GM19351 (cell line): ENCODE measurements at regions not wholly inside any gene's neighbourhood (a gene's known extent, or its start where the extent isn't known, plus 50 kb on each side); places are given as distances from the start of the nearest gene placed in this dataset.
A peak's percentile ranks its signal among the peaks of the same experiment; 100 is the strongest.
"Not testable (repeated sequence)": the region's sequence is repeated elsewhere in the genome, so short reads cannot be mapped to it uniquely, and the experiment has no call there.

Experiments used
- ATAC-seq: cut with Tn5 transposase; IDR thresholded peaks from one replicate; pipeline ENCODE4 v1.9.1; 2021; ENCODE audit warnings: mild to moderate bottlenecking, moderate library complexity; ENCODE audit not compliant: unreplicated experiment

DNA sequence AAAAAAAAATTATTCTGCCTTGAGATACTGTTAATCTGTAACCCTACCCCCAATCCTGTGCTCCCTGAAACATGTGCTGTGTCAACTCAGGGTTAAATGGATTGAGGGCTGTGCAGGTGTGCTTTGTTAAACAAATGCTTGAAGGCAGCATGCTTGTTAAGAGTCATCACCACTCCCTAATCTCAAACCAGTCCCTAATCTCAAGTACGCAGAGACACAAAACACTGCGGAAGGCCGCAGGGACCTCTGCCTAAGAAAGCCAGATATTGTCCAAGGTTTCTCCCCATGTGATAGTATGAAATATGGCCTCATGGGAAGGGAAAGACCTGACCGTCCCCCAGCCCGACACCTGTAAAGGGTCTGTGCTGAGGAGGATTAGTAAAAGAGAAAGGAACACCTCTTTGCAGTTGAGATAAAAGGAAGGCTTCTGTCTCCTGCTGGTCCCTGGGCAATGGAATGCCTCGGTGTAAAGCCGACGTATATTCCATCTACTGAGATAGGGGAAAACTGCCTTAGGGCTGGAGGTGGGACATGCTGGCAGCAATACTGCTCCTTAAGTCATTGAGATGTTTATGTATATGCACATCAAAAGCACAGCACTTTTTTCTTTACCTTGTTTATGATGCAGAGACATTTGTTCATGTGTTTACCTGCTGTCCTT, 402.6 kb downstream of the TBC1D32 start:
- not testable (repeated sequence) for ATAC-seq

DNA sequence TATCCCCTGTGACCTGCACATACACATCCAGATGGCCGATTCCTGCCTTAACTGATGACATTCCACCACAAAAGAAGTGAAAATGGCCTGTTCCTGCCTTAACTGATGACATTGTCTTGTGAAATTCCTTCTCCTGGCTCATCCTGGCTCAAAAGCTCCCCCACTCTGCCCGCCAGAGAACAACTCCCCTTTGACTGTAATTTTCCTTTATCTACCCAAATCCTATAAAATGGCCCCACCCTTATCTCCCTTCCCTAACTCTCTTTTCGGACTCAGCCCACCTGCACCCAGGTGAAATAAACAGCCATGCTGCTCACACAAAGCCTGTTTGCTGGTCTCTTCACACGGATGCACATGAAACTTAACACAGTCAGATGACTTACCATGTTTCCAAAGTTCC, 403.8 kb downstream of the TBC1D32 start:
- ATAC-seq = not testable (repeated sequence)

DNA sequence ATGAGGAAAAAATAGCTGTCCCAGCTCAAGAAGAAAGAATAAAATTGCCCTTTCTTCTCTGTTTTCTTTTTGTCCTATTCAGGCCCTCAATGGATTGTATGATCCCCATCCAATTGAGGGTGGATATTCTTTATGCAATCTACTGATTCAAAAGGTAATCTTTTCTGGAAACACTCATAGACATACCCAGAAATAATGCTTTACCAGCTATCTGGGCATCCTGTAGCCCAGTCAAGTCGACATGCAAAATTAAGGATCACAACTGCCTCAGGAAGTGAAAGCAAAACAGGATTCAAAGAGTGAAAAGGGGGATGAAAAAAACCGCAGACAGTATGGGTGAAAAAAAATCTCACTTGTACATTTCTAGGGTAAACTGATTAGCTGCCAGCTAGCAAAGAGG, 410.1 kb downstream of the TBC1D32 start:
- ATAC-seq = no peak

DNA sequence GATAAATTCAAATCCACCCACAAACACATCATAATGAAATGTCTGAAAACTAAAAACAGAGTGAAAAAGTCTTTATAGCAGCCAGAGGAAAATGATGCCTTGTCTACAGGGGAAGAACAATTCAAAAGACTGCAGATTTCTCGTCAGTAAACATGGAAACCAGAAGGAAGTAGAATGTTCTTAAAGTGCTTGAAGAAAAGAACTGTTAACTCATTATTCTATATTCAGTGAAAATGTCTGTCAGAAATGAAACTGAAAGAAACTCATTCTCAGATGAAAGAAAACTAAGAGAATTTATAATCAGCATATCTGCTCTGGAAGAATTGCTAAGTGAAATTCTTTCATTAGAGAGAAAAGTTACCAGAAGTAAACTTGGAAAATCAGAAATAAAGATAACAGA, 416.1 kb downstream of the TBC1D32 start:
- ATAC-seq = no peak

DNA sequence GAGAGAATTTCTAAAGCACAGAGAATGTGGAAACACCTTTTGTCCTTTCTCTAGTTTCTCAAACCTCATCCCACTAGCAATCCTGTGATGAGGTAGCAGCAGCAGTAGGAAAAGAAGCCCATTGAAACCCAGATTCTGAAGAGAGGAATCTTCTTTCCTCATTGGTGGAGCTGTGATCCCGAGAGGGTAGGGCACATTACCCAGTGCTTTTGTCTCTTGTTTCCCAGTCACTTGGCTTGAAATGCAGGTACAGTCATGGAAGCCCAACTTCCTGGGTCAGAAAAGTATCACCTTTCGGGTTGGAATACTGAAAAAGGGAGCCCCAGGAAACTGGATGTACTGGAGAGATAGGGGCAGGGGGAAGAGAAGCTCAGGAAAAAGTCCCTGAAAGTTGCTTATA, 417.4 kb downstream of the TBC1D32 start:
- no peak for ATAC-seq

DNA sequence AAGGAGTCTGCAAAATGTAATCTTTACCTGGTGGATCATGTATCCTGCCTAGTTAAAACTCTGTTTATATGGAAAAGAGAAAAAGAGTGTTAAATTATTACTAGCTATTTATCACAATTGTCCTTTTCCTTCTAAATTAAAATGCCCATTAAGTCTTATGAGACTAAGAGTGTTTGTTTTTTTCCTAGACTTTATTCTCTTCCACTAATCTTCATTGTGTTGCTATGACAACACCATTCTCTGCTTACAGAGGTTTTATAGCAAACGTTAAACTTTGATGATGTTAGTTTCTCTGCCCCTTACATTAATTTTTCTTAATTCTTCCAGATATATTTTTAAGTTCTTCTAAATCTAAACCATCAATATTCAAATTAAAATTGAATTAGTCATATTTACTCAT, 420.8 kb downstream of the TBC1D32 start:
- no peak for ATAC-seq

DNA sequence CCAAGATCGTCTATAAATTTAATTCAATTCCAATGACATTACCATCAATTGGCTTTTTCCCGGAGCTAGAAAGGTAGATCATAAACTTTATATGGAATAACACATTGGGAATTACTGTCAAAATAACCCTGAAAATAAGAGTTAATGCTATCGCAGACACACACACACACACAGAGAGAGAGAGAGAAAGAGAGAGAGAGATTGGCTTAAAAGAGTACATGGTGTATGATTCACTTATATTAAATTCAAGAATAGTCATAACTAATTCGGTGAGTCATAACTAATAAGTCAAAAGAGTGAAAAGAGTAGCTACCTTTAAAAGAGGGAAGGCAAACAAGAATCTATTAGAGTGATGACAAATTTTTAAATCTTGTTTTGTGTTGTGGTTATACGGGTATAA, 425.5 kb downstream of the TBC1D32 start:
- no peak for ATAC-seq

DNA sequence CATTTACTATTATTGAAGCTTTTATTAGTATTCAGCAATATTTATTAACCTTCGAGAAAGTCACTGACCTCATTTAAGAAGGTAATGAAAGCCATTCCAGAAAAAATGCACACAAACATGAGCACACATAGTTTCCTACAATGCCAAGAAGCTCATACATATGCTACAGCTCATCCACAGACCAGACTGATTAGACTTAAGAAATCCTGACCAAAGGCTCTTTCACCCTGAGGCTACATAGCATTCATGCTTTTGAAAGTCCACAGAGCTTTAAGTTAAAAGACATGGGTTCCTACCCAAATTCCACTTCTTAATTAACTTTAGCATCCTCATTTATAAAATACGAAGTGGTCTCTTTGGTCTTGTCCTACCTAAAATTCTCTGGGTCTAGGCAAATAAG, 430.4 kb downstream of the TBC1D32 start:
- no peak for ATAC-seq

DNA sequence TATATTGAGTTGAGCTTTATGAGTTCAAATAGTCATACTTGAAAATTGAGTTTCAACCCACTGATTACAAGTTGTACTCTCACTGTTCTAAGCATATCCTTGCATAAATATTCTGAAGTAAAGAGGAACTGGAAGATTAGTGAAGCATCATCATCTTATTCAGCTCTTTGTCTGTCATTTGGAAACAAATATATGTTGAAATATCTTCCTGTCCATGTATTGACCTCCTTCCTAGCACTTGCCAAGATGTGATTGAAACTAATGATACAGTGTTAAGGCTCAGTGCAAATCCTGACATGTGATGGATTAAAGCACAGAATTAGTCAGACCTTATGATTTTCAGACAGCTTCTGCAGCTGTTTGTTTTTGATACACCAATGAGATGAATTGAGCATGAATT, 434.3 kb downstream of the TBC1D32 start:
- ATAC-seq = no peak

DNA sequence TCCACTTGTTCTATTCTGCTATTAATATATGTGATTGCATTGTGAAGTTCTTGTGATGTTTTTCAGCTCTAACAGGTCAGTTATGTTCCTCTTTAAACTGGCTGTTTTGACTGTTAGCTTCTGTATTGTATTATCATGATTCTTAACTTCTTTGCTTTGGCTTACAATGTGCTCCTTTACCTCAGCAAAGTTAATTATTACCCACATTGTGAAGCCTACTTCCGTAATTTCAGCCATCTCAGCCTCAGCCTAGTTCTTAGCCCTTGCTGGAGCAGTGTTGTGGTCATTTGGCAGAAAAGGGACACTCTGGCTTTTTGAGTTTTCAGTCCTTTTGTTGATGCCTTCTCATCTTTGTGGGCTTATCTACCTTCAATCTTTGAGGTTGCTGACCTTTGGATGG, 440.2 kb downstream of the TBC1D32 start:
- ATAC-seq = no peak

DNA sequence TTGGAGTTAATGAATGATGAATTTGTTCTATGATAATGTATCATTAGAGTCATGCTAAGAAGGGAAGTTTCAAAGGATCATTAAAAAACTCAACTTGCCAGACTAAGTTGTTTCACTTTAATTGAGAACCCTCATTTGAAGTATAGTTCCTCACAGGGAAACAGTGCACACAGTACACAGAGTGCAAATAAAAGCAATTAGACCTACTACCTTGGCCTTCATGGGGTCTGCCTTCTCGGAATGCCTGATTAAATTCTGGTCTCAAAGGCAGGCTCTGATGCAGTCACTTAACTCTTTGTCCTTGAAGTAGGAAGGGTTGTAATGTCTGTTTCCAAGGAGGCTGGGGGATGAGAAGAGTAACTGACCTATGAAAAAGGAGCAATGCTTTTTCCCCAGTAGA, 457.3 kb downstream of the TBC1D32 start:
- ATAC-seq = no peak

DNA sequence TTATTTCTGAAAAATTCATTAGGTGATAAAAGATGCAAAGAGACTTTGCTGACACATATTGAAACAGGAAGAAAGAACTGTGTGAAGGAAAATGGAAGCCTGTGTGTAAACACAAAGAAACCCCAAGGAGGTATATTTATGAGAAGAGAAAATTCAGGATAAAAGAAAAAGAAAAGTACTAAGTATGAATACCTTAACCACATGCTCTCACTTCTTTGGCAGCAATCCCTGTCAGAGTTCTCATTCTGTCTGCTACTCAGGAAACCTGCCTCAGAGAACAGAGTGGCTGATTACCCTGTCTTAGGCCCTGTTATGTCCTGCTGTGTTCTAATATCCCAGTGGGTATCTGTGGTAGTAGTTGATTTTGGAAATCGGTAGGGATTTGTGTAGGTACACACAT, 457.9 kb downstream of the TBC1D32 start:
- ATAC-seq = peak; percentile 54

DNA sequence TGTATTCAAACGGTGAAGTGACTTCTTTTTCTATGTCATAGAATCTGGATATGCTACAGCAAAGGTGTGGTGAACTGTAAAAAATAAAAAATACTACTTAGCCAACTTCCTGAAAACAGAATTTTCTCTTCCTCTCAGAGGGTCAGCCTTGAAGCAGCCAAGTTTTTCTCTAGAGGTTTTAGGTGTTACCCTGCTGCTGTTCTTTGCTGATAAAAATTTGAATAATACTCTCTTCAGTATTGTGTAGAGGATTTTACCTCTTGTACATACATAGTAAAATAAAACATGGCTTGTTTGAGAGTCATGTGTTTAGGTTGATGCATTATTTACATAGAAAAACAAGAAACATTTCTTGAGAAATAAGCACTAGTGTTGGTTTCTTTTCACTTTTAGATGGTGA, 458.4 kb downstream of the TBC1D32 start:
- peak; percentile 43 for ATAC-seq

DNA sequence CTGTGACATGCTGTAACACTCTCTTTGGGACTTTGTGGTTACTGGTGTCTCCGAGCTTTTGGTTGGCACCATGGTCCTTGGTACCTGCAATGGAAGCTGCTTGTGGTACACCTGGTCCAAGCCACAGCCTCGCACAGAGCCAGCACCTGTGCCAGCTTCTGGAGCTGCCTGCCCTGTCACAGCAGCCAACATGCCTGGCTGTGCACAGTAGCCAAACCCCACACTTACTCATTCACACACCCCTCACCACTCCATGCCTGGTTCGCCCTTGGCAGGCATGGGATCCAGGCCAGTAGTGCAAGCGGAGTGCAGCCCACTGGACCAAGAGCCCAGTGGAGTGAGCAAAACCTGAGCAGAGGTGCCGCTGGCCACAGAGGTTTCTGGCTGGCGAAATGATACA, 459.9 kb downstream of the TBC1D32 start:
- ATAC-seq = no peak

DNA sequence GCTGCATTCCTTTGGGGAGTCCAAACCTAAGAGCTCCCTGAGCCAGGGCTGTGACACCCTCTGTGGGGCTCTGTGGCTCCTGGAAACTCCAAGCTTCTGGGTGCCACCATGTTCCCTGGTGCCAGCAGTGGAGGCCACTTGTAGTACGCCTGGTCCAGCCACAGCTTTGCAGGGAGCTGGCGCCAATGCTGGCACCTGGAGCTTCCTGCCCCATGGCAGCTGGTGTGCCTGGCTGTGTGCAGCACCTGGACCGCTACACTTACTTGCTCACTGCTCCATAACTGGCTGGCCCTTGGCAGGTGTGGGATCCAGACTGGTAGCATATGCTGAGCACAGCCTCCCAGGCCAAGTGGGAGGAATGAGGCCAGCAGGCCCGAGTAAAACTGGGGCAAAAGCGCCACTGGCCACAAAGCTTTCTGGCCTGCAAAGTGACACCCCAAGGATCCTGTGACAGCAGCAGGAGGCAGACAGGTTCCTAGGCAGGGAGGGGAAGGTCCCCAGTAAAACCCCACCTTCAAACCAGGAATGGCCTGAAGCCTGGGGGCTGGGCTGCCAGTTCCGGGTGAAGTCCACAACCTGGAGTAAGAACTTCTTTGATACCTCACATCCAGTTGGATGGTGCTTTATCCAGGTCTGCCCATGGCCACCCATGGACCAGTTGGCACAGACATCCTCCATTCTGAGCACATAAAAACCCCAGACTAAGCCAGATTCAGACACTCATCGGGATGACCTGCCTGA, 461.0 kb downstream of the TBC1D32 start:
- ATAC-seq = no peak

DNA sequence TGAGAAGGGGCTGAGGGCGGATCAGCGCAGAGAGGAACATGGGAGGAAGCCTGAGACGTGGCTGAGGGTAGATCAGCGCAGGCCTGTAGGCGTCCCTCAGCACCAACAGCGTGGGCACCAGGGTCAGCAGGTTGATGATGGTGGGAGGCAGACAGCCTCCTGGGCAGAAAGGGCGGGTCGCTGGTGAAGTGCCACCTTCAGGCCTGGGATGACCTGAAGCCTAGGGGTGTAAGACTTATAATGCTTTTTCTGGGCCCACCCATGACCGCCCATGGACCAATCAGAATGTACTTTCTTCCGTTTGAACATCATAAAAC, 462.1 kb downstream of the TBC1D32 start:
- ATAC-seq = no peak

DNA sequence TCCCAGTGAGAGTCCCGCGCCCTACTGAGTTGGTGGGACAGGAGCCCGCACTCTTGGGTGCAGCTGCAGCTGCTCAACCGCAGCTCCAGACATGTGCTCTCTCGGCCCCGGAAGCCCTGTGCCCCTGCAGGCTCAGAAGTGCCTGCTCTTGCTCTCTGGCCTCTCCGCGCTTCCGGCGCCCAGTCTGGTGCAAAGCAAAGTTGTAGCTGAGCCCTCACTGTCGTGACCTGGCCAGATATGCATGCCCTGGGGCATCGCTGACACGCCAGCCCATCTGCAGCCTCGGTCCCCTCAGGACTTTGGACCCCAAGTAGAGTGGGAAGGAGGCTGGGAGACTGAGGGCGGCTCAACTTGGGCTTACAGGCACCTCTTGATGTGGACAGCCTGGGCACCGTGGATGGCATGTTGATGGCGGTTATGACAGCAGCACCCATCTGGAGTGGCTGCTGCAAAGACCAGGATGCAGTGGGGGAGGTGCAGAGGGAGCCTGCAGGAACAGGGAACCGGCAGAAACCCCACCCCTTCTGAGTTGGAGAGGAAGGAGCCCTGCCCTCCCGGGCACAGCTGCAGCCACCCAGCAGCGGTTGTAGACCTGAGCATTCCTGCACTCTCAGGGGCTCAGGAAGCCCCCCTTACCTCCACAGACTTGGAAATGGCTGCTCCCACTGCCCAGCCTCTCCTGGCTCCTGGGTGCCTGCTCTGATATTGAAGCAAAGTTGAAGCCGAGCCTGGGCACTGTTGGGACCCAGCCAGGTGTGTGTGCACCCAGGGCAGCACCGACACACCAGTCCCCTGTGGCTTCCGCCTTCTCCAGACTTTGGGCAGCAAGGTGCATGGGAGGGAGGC, 462.6 kb downstream of the TBC1D32 start:
- no peak for ATAC-seq

DNA sequence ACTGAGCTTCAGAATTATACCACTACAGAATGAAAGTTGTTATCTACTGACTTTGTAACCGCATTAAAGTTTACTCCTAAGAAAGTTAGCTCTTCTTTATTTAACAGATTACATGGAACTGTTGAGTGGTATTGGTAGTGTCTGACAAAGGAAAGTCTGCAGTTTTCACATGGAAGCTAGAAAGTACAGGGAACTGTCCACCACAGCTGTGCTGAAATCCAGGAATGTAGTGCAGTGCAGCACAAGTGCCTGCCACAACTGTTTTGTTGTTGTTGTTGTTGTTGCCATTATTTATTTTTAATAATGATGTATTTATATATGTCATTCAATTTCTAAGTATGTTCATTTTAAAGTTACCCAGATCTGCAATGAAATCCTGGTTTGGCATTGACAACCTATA, 464.9 kb downstream of the TBC1D32 start:
- no peak for ATAC-seq

DNA sequence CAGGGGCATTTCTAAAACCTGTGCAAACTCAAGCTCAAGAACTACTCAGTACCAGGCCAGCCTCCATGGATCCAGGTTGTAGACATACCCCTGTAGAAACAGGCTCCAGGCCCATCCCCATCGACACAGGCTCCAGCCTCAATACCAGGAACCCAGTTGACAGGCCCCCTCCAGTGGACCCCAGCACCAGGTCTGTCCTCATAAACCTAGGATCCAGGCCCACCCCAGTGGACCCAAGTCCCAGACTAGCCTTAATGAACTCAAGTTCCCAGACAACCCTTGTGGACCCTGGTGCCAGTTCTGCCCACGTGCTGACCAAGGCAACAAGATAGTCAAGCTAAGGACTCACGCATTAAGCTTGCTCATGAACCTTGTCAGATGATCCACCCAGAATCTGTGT, 476.9 kb downstream of the TBC1D32 start:
- ATAC-seq = no peak

DNA sequence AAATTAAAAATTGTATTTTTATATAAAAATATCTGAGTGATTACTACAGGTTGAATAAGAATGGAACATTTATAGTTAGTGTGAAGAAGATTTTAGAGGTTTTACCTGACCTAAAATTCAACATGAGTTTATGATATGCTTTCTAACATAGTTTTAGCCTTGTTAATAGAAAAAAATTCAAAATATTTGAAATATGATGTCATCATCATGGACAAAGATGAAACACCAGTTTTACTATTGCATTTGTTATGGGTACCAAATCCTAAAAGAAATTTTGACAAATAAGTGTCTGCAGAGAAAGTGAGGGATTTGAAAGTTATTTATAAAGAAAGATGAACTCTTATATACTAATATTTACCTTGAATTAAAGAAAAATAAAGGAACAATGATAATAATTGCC, 479.7 kb downstream of the TBC1D32 start:
- ATAC-seq = no peak

DNA sequence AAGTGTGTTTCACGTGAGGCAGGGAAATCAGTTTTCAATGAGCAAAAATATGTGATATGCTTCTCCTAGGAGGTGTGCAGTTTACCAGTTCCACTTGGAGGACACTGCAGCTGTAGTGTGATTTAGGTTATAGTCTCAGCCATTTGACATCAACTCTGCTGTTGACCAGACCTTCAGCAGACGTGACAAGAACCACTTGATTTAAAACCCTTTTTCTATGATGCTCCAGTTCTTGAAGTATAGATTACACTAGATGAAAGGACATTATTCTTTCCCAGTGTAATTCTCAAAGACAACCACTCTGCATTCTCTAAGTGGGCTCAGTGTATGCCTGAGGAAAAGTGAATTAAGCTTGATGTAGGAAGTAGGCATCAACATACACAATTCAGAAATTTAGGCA, 480.8 kb downstream of the TBC1D32 start:
- no peak for ATAC-seq

DNA sequence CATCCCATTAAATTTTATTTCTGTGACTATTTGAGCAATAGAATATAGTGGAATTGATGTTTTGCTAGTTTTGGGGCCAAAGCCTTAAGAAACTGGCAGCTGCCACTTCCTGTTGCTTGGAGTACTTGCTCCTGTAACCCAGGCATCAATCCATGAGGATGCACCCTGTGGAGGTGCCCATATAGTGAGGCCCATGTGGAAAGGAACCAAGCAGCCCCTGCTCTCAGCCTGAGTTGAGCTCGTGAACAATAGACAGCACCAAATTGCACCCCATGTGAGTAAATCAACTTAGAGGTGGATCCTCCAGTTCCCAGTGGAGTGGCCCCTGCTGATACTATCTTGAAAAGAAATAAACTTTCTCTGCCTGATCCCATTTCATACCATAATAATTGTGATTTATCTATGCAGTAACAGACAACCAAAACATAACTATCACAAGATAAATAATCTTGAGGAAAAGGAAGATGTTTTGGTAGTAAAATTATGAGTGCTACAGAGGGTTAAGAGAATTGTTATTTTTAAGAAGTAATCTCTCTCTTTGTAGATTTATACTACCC, 481.9 kb downstream of the TBC1D32 start:
- no peak for ATAC-seq
